Stimulated activated naive CD8-positive, alpha-beta T cell treated with anti-CD3 and anti-CD28 coated beads, Interleukin-15, Interleukin-2, amounts not matched to agents 100 ng/mL and 50 ng/mL, for 24 hours (primary cell): ENCODE measurements at regions not wholly inside any gene's neighbourhood (a gene's known extent, or its start where the extent isn't known, plus 50 kb on each side); places are given as distances from the start of the nearest gene placed in this dataset.
"Not testable (repeated sequence)": the region's sequence is repeated elsewhere in the genome, so short reads cannot be mapped to it uniquely, and the experiment has no call there.

ENCODE experiments used
- H3K27ac Mint-ChIP-seq: one replicate; pipeline ENCODE4 v1.8.0; 2021; ENCODE audit warnings: mild to moderate bottlenecking, mixed read lengths
- H3K27me3 Mint-ChIP-seq: one replicate; pipeline ENCODE4 v1.8.0; 2021; ENCODE audit warnings: mixed read lengths
- H3K36me3 Mint-ChIP-seq: one replicate; pipeline ENCODE4 v1.8.0; 2021; ENCODE audit warnings: low read depth, mixed read lengths
- H3K4me1 Mint-ChIP-seq: one replicate; pipeline ENCODE4 v1.8.0; 2021; ENCODE audit warnings: low read depth, mixed read lengths
- H3K4me3 Mint-ChIP-seq: one replicate; pipeline ENCODE4 v1.8.0; 2021; ENCODE audit warnings: mild to moderate bottlenecking, mixed read lengths
- H3K9me3 Mint-ChIP-seq: one replicate; pipeline ENCODE4 v1.8.0; 2021; ENCODE audit warnings: mixed read lengths

DNA sequence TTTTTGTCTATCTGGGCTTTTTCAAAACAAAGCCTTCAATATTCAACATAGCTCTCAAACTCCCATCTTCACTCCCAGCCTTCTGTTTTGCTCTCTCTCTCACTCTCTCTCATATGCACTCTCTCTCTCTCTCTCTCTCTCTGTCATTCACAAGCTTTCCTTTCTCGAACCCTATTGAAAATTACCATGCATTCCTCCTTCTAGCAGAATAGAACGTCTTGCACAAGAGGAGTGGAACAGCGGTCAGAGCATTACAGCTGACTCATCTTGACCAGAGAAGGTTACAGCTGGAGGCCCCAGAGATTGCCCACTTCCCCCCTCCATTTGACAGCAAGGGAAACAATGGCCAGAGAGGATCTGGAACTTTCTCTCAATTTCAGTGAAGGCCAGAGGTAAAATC lies 51.0 kb upstream of the LIFR start:
- Mint-ChIP-seq H3K36me3 (no peaks in the 10 kb centered on the region), H3K9me3 (no peaks in the 10 kb centered on the region), H3K4me1 (no peaks in the 10 kb centered on the region), H3K4me3 (no peak overlapping the region), H3K27ac (no peak overlapping the region), H3K27me3 (peaks cover 19% of the 10 kb centered on the region)

DNA sequence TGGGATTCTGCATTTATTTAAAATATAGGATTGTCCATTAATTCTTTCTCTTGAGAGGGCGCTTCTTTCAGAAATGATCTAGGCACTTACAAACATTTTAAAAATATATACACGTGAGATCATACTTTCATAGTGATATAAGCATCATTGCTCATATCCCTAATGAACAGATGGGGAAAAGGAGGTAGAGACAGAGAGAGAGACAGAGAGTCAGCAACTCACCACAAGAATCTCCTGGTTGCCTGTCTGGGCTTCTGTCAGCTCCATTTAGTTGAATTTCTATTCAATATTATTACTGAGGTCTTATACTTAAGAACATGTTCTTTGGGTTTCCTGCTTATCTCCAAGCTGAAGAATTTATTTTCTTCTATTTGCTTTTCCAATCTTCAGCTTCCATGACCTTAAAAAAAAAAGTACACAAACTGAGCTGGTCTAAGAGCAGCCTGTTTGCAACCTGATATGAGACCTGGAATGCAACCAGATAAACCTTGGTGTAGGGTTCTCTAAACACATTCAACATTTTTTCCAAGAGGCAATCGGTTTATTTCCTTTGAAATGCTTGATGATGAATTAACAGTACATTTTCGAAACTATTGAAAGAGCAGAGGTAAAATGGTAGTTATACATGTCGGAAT lies 51.6 kb upstream of the LIFR start:
- H3K36me3 Mint-ChIP-seq: no peaks in the 10 kb centered on the region
- no peaks in the 10 kb centered on the region for H3K9me3 Mint-ChIP-seq
- no peak overlapping the region for H3K4me3 Mint-ChIP-seq
- H3K27ac Mint-ChIP-seq: no peak overlapping the region
- H3K4me1 Mint-ChIP-seq: no peaks in the 10 kb centered on the region
- H3K27me3 Mint-ChIP-seq: peaks cover 21% of the 10 kb centered on the region

DNA sequence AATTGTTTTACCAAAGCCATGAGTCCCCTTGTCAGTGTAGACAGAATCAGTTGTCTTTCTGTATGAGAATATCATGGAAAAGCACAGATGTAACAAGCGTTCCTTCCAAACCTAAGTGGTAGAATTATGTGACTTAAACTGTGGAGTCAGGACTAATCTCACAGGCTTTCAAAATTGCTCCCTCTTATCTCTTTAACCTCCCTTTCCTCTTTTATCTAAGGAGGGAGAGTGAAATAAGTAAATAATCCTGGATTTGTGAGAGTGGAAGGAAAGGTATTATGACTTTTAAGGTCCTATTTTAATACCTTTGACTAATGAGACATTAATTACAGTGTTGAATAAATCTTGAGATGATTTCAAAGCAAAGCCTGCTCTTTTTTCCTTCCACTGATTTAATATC lies 52.4 kb upstream of the LIFR start:
- no peaks in the 10 kb centered on the region for H3K9me3 Mint-ChIP-seq
- no peaks in the 10 kb centered on the region for H3K4me1 Mint-ChIP-seq
- H3K4me3 Mint-ChIP-seq: no peak overlapping the region
- no peaks in the 10 kb centered on the region for H3K36me3 Mint-ChIP-seq
- H3K27ac Mint-ChIP-seq: no peak overlapping the region
- peaks cover 22% of the 10 kb centered on the region for H3K27me3 Mint-ChIP-seq

DNA sequence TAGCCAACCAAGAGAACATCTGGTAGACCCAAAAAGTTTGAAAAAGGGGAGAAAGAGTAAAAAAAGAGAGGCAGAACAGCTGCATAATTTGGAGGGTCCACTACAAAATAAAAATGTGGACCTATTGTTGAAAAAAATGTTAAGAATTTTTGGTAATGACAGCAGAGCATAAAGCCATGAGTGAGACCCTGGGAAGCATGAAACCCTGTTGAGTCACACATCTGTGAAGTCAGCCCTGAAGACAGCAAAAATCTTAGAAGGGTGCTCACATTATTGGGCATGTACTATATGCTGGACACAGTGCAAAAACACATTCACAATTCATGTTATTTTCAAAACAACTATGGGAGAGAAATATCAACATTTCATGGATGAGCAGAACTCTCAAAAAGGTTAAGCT lies 56.4 kb upstream of the LIFR start:
- Mint-ChIP-seq H3K9me3 (peaks cover 6% of the 10 kb centered on the region), H3K27me3 (peaks cover 8% of the 10 kb centered on the region), H3K4me3 (no peak overlapping the region), H3K36me3 (no peaks in the 10 kb centered on the region), H3K4me1 (no peaks in the 10 kb centered on the region), H3K27ac (no peak overlapping the region)

DNA sequence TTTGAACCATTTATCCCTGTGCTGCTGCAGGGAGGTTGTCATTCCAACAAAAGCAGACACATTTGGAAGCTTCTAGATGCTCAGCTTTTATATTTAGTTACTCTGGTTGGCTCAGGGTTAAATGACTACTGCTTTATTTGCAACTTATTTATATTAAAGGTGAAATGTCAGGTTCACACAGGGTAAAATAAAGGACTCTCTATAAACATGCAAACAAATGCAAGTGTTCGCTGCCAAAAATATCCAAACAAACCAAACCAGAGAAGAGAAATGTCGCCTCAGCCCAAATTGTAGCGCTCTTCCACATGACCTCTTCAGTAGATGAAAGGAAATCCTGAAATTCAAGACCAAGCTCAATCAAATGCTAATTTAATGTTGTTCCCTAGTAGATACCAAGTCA lies 57.0 kb upstream of the LIFR start:
- Mint-ChIP-seq H3K4me3 (no peak overlapping the region), H3K27me3 (peaks cover 8% of the 10 kb centered on the region), H3K36me3 (no peaks in the 10 kb centered on the region), H3K4me1 (no peaks in the 10 kb centered on the region), H3K9me3 (peaks cover 12% of the 10 kb centered on the region), H3K27ac (no peak overlapping the region)

DNA sequence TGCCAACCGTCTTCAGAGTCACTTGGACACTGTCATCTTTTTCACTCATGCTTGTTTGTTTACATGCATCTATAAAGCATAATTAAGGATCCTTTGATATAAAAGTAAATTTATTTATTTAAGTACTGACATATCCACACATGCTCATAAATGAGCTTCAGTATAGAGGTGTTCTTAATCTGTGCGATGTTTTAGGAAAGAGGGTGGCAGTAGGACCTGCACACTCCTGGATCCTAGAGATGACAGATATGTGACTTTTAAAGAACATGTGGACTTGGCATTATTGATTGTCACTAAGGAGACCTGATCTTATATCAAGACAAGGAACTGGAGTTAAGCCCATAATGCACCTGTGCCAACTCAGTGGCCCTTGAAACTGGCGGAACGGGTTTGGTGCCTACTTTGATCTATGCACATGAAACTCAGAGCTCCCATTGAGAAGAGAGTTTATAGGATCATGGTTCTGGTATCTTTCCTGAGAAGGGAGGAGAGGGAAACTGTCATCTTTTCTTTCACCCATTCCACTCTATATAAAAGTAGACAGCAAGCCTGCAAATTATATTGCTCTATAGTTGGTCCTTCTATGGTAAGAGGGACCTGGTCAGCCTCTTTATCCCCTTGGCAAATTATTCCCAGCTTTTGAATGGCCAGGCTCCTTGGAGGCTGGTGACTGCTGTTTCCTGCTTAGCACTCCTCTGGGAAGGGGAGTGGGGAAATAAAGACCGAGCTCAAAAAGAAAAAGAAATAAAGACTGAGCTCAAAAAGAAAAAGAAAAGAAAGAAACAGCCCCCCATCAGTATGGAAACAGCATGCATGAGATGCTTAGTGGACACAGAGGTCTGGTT lies 57.8 kb upstream of the LIFR start:
- no peaks in the 10 kb centered on the region for H3K4me1 Mint-ChIP-seq
- no peak overlapping the region for H3K4me3 Mint-ChIP-seq
- H3K36me3 Mint-ChIP-seq: no peaks in the 10 kb centered on the region
- peaks cover 7% of the 10 kb centered on the region for H3K27me3 Mint-ChIP-seq
- peaks cover 15% of the 10 kb centered on the region for H3K9me3 Mint-ChIP-seq
- no peak overlapping the region for H3K27ac Mint-ChIP-seq

DNA sequence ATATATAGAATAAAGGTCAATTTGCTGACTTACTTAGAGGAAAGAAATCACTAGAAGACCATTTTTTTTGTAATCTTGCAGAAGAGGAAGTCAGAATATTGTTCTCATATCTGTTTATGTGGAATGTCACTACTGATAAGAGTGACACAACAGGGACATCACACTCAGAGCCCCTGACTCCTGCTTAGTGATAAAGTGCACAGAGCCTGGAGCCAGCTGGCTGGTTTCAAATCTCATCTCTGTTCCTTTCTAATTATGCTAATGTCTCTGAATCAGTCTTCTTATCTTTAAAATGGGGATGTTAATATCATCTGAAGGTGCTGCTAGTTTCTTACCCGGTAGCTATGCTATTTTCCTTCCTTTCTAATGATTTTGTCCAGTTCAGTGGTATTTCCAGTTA lies 58.6 kb upstream of the LIFR start:
- H3K27me3 Mint-ChIP-seq: peaks cover 3% of the 10 kb centered on the region
- H3K27ac Mint-ChIP-seq: no peak overlapping the region
- H3K4me1 Mint-ChIP-seq: no peaks in the 10 kb centered on the region
- peaks cover 16% of the 10 kb centered on the region for H3K9me3 Mint-ChIP-seq
- no peak overlapping the region for H3K4me3 Mint-ChIP-seq
- H3K36me3 Mint-ChIP-seq: no peaks in the 10 kb centered on the region

DNA sequence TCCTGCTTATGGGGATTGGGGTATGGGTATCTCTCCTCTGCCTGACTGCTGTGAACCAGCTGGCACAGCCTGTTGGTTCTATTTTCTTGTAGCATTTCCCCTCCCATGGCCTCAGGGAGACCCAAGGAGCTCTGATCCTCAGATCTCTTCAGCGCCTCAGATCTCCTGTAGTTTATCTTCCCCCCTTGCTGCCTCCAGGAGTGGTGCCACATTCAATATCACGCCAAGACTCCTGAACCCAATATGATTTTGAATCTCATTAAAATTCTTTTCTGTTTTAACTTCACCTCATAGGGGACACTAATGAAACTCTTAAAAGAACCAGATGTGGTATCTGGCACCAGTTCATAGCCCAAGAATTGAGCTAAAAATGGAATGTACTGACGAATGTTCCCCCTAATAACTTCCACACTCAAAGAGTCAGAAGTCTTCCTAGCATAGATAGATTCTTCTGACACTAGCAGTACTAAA lies 59.6 kb upstream of the LIFR start:
- H3K4me1 Mint-ChIP-seq: no peaks in the 10 kb centered on the region
- H3K4me3 Mint-ChIP-seq: no peak overlapping the region
- peaks cover 3% of the 10 kb centered on the region for H3K27me3 Mint-ChIP-seq
- H3K36me3 Mint-ChIP-seq: no peaks in the 10 kb centered on the region
- H3K9me3 Mint-ChIP-seq: peaks cover 22% of the 10 kb centered on the region
- H3K27ac Mint-ChIP-seq: no peak overlapping the region

DNA sequence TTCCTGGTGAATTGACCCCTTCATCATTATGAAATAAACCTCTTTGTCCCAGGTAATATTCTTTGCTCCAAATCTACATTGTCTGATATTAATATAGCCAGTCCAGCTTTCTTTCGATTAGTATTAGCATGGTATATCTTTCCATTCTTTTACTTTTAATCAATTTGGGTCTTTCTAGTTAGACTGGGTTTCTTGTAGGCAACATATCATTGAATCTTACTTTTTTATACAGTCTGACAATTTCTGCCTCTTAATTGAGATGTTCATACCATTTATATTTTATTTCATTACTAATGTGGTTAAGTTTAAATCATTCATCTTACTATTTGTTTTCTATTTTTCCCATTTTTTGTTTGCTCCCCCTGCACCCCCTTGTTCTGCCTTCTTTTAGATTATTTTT lies 61.7 kb upstream of the LIFR start:
- Mint-ChIP-seq H3K27me3 (peaks cover 3% of the 10 kb centered on the region), H3K36me3 (no peaks in the 10 kb centered on the region), H3K4me1 (no peaks in the 10 kb centered on the region), H3K9me3 (peaks cover 22% of the 10 kb centered on the region), H3K4me3 (no peak overlapping the region), H3K27ac (no peak overlapping the region)

DNA sequence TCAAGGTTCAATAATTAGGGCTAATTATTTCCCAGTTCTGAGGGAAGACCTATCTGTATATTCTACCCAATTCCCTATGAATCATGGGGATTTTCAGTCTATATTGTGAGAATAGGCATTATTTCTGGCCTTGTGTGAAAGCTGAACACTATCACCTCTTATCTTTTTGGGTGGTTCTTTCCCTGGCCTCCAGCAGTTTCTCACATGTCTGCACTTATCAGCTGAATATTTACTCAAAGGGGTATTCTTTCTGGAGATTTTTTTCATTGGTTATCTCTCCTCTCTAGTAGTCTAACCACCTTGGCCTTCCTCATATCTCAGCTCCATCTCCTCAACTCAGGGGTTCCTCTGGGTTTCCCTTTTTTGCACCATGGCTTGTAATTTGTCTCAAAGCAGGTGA lies 64.9 kb upstream of the LIFR start:
- H3K4me1 Mint-ChIP-seq: no peaks in the 10 kb centered on the region
- peaks cover 27% of the 10 kb centered on the region for H3K9me3 Mint-ChIP-seq
- no peaks in the 10 kb centered on the region for H3K36me3 Mint-ChIP-seq
- H3K27ac Mint-ChIP-seq: no peak overlapping the region
- H3K4me3 Mint-ChIP-seq: no peak overlapping the region
- H3K27me3 Mint-ChIP-seq: peaks cover 11% of the 10 kb centered on the region

DNA sequence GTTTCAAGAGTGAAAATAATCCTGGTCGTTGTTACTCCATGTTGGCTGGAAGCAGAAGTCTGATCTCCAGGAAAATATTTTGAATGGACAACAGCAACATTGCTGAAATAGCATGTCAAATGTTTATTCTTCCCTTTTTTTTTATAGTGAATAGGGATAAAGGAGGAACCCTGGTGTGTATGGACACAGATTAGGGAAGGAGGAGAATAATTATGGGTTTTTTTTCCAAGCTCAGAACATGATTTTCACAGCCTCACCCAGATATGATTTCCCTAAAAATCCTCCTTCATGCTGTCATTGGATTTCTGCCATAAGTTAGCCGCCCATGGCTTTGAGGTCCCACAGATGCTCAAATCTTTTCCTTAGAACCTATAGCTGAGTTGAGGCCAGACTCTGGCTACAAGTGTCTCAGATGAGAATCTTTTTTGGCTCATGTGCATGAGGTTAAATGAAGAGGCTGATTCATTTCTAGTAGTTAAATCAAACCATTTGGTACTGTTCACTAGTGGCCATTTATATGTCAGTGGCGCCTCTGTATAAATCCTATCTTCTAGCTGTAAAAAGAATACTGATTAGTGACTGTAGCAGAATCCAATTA lies 65.5 kb upstream of the LIFR start:
- no peak overlapping the region for H3K27ac Mint-ChIP-seq
- H3K4me1 Mint-ChIP-seq: no peaks in the 10 kb centered on the region
- no peak overlapping the region for H3K4me3 Mint-ChIP-seq
- H3K27me3 Mint-ChIP-seq: peaks cover 11% of the 10 kb centered on the region
- H3K36me3 Mint-ChIP-seq: no peaks in the 10 kb centered on the region
- peaks cover 27% of the 10 kb centered on the region for H3K9me3 Mint-ChIP-seq

DNA sequence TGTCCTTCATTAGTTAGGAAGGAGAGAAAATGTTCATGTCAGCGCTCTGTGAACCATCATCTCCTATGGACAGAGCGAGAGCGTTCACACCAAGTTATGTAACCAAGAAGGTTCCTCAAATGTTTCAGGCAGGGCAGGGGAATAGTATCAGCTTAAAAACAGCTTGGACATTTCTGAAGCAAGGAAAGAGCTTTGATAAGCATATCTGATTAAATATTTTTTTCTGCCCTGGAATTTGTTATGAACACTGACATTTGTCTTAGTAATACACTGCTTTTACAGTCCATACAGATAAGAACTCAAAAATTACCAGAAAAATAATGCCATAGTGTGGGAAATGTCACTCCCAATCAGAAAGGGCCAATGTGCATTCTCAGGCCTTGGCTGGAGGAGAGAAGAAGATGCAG lies 66.3 kb upstream of the LIFR start:
- Mint-ChIP-seq H3K27me3 (peaks cover 11% of the 10 kb centered on the region), H3K36me3 (no peaks in the 10 kb centered on the region), H3K9me3 (peaks cover 22% of the 10 kb centered on the region), H3K4me3 (no peak overlapping the region), H3K4me1 (no peaks in the 10 kb centered on the region), H3K27ac (no peak overlapping the region)

DNA sequence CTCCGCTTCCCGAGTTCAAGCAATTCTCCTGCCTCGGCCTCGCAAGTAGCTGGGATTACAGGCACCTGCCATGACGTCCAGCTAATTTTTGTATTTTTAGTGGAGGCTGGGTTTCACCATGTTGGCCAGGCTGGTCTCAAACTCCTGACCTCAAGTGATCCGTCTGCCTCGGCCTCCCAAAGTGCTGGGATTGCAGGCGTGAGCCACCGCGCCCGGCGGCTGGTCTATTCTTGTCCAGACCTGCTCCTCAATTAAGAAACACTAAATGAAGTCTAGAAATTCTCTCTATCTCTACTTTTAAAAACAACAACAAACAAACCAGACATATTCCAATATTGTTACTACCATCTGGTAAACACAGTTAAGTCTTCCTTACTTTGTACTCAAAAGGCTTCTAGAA lies 68.1 kb upstream of the LIFR start:
- not testable (repeated sequence) for H3K4me1 Mint-ChIP-seq, H3K4me3 Mint-ChIP-seq, H3K36me3 Mint-ChIP-seq, H3K27ac Mint-ChIP-seq
- peaks cover 11% of the 10 kb centered on the region for H3K27me3 Mint-ChIP-seq
- peaks cover 16% of the 10 kb centered on the region for H3K9me3 Mint-ChIP-seq

DNA sequence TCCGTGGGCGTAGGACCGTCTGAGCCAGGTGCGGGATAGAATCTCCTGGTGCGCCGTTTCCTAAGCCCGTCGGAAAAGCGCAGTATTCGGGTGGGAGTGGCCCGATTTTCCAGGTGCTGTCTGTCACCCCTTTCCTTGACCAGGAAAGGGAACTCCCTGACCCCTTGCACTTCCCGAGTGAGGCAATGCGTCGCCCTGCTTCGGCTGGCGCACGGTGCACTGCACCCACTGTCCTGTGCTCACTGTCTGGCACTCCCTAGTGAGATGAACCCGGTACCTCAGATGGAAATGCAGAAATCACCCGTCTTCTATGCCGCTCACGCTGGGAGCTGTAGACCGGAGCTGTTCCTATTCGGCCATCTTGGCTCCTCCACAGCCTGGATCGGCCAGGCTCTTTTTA lies 74.9 kb upstream of the LIFR start:
- H3K27me3 Mint-ChIP-seq, H3K27ac Mint-ChIP-seq, H3K4me3 Mint-ChIP-seq, H3K4me1 Mint-ChIP-seq, H3K36me3 Mint-ChIP-seq: not testable (repeated sequence)
- H3K9me3 Mint-ChIP-seq: peaks cover 19% of the 10 kb centered on the region

DNA sequence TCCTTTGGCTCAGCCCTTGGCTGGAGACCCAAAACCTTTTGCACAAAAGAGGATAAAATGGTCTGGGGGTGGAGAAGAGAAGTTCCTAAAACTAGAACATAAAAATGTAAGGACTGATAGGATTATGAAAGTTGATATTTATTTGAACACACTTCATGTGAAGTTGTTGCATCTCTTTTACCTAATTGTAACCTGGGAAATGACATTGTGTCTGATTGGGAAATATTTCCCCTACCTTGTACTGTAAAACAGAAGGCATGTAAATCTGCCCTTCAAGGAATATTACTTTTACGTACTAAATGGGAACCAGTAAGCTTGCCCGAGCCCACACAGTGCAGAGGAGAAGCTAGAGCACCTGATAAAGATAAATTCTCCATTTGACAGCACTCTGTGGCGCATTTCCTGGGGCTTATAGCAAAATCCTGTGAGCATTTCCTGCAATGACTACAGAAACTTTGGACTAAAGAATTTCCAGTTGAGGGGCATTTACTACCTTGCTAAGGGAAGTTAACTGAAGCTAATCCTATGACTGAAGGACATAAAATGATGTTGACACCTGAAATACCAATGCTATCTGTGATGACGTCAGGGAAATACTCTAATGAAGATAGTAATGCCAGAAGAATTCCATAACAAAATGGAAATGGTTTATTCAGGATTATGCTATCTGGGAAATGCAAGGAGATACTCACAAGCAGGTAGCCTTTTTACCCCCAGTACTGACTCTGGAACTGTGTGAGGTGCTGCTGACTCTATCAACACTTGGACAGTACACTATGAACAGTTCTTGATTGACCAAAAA lies 78.3 kb upstream of the LIFR start:
- Mint-ChIP-seq H3K27me3 (peaks cover 17% of the 10 kb centered on the region), H3K27ac (no peak overlapping the region), H3K4me1 (no peaks in the 10 kb centered on the region), H3K9me3 (peaks cover 15% of the 10 kb centered on the region), H3K36me3 (no peaks in the 10 kb centered on the region), H3K4me3 (no peak overlapping the region)
